ENCODE measurements at regions not wholly inside any gene's neighbourhood (a gene's known extent, or its start where the extent isn't known, plus 50 kb on each side); places are given as distances from the start of the nearest gene placed in this dataset.

- no peak for TF ChIP-seq YY1 (IDR thresholded peaks at IDR 0.05; ENCODE audit: insufficient read depth, insufficient read length)
- TF ChIP-seq SUZ12 (IDR thresholded peaks at IDR 0.05; ENCODE audit: extremely low read depth, insufficient read depth, insufficient read length), result no peak
These were observed 72.7 kb upstream of the TENM3 start for GRCh38 chr4:182170417-182170935.

Measured in NT2/D1 (cell line).